HG03571 (cell line): ENCODE measurements at regions not wholly inside any gene's neighbourhood (a gene's known extent, or its start where the extent isn't known, plus 50 kb on each side); places are given as distances from the start of the nearest gene placed in this dataset.
"Not testable (repeated sequence)": the region's sequence is repeated elsewhere in the genome, so short reads cannot be mapped to it uniquely, and the experiment has no call there.

Experiments
- ATAC-seq: cut with Tn5 transposase; IDR thresholded peaks from one replicate; pipeline ENCODE4 v1.9.1; 2021; ENCODE audit not compliant: unreplicated experiment

DNA sequence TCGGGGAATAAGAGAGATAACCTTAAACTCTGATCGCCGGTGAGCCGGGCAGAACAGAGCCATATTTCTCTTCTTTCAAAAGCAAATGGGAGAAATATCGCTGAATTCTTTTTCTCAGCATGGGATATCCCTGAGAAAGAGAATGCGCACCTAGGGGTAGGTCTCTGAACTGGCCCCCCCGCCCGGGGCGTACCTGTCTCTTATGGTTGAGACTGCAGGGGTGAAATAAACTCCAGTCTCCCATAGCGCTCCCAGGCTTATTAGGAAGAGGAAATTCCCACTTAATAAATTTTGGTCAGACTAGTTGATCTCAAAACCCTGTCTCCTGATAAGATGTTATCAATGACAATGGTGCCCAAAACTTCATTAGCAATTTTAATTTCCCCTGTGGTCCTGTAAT, 58.8 kb upstream of the ADAMTS5 start:
- not testable (repeated sequence) for ATAC-seq

DNA sequence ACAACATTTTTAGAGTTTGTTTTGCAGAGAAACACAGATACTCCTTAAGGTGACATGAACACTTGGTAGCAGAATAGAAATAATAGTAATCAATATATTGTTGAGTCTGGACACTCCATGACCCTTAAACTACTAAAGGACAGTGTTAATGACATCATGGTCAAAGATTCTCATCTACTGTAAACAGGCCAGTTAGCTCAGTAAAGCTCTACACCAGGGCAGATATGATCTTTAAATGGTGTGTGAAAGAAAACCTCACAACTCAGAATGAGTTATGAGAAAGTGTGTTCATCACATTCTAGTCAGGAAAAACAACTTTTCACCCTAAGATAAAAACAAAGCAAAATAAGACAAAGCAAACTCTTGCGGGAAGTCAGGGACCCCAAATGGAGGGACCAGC, 58.1 kb upstream of the ADAMTS5 start:
- ATAC-seq, result no peak

DNA sequence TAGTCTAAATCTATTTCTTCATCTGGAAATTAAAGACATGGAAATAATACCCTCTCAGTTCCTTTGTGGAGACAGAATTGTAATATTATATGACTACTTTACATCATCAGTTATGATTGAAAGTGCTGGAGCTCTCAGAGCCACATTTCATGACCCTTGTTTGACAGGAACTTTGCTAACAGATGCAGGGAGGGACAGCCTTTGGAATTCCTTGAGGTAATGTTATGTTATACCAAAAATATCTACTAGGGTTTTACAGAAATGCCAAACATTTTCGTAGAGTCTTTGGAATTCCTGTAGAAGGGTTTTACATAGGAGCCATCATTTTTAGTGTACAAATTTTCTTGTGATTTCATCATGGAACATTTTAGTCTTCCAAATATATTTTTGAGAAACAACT, 57.4 kb upstream of the ADAMTS5 start:
- ATAC-seq, result no peak

DNA sequence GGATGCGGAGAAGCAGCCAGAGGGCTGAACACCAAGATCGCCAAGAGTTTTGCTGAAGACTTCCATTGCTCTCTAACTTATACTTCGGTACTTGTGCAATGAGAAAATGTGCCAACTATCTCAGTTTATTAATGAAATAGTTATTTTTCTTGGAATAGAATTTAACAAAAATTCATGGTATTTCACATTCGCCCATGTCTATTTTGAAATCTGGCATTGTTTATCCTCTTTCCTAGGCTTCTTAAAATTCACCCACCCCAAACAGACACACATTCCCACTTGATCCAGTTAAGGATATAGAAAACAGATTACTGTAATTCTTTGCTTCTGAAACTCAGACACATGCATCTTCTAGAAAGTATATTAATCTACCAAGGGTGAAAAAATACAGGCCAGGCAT, 56.3 kb upstream of the ADAMTS5 start:
- ATAC-seq, result no peak

GRCh38 chr21:27021801-27022200, 54.9 kb upstream of the ADAMTS5 start:
- no peak for ATAC-seq

- ATAC-seq, result no peak
Measured at GRCh38 chr21:27021046-27021445, 54.2 kb upstream of the ADAMTS5 start.

DNA sequence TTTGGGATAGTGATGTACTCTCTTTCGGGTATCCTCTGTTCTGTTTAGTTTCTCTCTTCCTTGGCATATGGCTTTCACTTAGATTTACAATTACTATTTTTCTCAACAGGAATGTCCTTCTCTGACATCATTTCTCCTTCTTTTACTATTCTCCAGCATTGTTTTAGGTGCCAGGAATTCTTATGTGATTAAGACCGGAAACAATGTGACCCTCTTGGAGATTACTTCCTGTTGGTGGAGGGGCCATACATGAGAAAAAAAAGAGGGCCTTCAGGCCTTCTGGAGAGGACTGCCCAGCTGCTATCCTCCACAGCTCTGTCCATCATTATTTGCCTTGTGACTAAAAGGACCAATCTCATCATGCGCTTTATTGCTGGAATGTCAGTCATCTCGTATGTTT, 50.4 kb upstream of the ADAMTS5 start:
- ATAC-seq, result no peak
